ENCODE measurements at regions not wholly inside any gene's neighbourhood (a gene's known extent, or its start where the extent isn't known, plus 50 kb on each side); places are given as distances from the start of the nearest gene placed in this dataset.

- CTCF ChIA-PET: no interaction called here
- TF ChIP-seq CTBP1 (IDR thresholded peaks at IDR 0.05; ENCODE audit: borderline replicate concordance) (no peak), LEF1 (IDR thresholded peaks at IDR 0.05; ENCODE audit: borderline replicate concordance) (no peak), NFRKB (IDR thresholded peaks at IDR 0.05) (no peak), HDGF (IDR thresholded peaks at IDR 0.05; ENCODE audit: borderline replicate concordance) (no peak), SP1 (IDR thresholded peaks at IDR 0.05) (no peak), FOXM1 (IDR thresholded peaks at IDR 0.05; ENCODE audit: borderline replicate concordance) (no peak), TARDBP (IDR thresholded peaks at IDR 0.05) (no peak), BHLHE40 (IDR thresholded peaks at IDR 0.05; ENCODE audit: borderline replicate concordance) (no peak), L3MBTL2 (conservative IDR thresholded peaks at IDR 0.05) (no peak), ELF4 (IDR thresholded peaks at IDR 0.05) (no peak), ZNF384 (IDR thresholded peaks at IDR 0.05) (no peak), FOXA1 (IDR thresholded peaks at IDR 0.05) (no peak), FOXK2 (IDR thresholded peaks at IDR 0.05) (no peak), PKNOX1 (IDR thresholded peaks at IDR 0.05) (no peak), SUZ12 (IDR thresholded peaks at IDR 0.05) (no peak), ARNT (IDR thresholded peaks at IDR 0.05) (no peak)
- no peak for DNase-seq (ENCODE audit: extremely low spot score)
- POLR2A ChIA-PET: no interaction called here
Observed at GRCh38 chr14:53452005-53452673, 299.0 kb upstream of the DDHD1 start.

- TF ChIP-seq CTBP1 (IDR thresholded peaks at IDR 0.05; ENCODE audit: borderline replicate concordance) (no peak), ARNT (IDR thresholded peaks at IDR 0.05) (no peak), LEF1 (IDR thresholded peaks at IDR 0.05; ENCODE audit: borderline replicate concordance) (no peak), FOXM1 (IDR thresholded peaks at IDR 0.05; ENCODE audit: borderline replicate concordance) (no peak), SP1 (IDR thresholded peaks at IDR 0.05) (no peak), L3MBTL2 (conservative IDR thresholded peaks at IDR 0.05) (no peak), ZNF384 (IDR thresholded peaks at IDR 0.05) (no peak), FOXA1 (IDR thresholded peaks at IDR 0.05) (no peak), PKNOX1 (IDR thresholded peaks at IDR 0.05) (no peak)
- ChIA-PET CTCF (interaction anchor here (2.7 kb wide), 1 partner anchor 18 kb away, joined by 6 read pairs; no protein-coding TSS in a partner anchor), POLR2A (no interaction called here)
- DNase-seq (ENCODE audit: extremely low spot score): no peak
Observed at GRCh38 chr14:53450871-53451270, 297.7 kb upstream of the DDHD1 start.

DNA sequence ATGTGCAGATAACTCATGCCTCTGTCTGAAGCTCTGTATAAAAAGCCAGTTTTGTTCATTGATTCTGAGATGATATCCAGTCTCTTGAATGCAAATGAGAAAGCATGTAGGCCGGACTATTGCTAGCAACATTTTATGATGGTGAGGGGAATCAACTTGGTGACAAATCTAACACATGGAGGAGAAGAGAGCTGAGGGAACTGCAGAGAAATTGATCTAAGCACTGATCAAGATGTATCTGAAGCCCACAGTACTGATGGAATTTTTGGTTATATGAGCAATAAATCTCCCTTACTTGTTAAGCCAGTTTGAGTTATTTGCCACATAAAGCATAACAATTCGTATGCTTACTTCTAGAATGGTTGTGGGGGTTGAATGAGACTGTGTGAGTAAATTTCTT is 295.6 kb upstream of the DDHD1 start:
- DNase-seq (ENCODE audit: extremely low spot score): no peak
- ChIA-PET CTCF (interaction anchor here (2.7 kb wide), 1 partner anchor 16 kb away, joined by 6 read pairs; no protein-coding TSS in a partner anchor), POLR2A (no interaction called here)
- TF ChIP-seq NFRKB (IDR thresholded peaks at IDR 0.05): no peak
- no peak for TF ChIP-seq HDGF (IDR thresholded peaks at IDR 0.05; ENCODE audit: borderline replicate concordance)
- TF ChIP-seq ARNT (IDR thresholded peaks at IDR 0.05): no peak
- no peak for TF ChIP-seq ZNF384 (IDR thresholded peaks at IDR 0.05)
- TF ChIP-seq SUZ12 (IDR thresholded peaks at IDR 0.05): no peak
- no peak for TF ChIP-seq FOXK2 (IDR thresholded peaks at IDR 0.05)
- TF ChIP-seq FOXA1 (IDR thresholded peaks at IDR 0.05): no peak
- TF ChIP-seq TARDBP (IDR thresholded peaks at IDR 0.05): no peak
- TF ChIP-seq LEF1 (IDR thresholded peaks at IDR 0.05; ENCODE audit: borderline replicate concordance): no peak
- TF ChIP-seq L3MBTL2 (conservative IDR thresholded peaks at IDR 0.05): no peak
- no peak for TF ChIP-seq FOXM1 (IDR thresholded peaks at IDR 0.05; ENCODE audit: borderline replicate concordance)
- TF ChIP-seq CTBP1 (IDR thresholded peaks at IDR 0.05; ENCODE audit: borderline replicate concordance): no peak
- no peak for TF ChIP-seq SP1 (IDR thresholded peaks at IDR 0.05)

DNA sequence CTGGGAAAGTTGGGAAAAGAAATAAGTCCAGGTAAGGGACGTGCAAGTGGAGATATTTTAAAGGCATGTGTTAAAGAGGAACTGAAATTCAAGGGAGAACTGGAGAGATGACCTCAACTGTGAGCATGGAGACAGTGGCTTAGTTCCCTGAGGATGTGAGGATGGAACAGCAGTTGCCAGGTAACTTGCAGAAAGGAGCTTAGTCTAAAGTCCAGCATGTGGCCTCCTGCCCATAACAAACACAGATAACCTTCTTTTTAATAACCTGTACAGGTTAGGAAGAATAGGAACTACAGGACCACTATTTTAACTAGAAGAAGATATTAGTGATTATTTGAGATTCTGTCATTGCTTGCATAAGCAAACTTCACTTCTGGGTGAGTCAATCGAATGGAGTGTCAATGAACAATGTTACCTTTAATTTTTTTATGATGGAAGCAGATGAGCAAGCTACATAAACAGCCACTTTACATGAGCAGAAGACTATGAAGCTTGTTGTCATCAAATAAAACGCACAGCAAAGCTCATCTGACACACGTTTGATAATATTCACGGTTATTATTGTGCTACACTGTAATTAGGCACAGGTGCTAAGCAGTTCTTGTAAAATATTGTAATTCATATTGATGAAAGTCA is 291.7 kb upstream of the DDHD1 start:
- CTCF ChIA-PET: no interaction called here
- POLR2A ChIA-PET: no interaction called here
- TF ChIP-seq FOXK2 (IDR thresholded peaks at IDR 0.05): no peak
- TF ChIP-seq NFRKB (IDR thresholded peaks at IDR 0.05): no peak
- no peak for TF ChIP-seq BHLHE40 (IDR thresholded peaks at IDR 0.05; ENCODE audit: borderline replicate concordance)
- no peak for TF ChIP-seq PKNOX1 (IDR thresholded peaks at IDR 0.05)
- TF ChIP-seq HDGF (IDR thresholded peaks at IDR 0.05; ENCODE audit: borderline replicate concordance): no peak
- TF ChIP-seq L3MBTL2 (conservative IDR thresholded peaks at IDR 0.05): no peak
- no peak for TF ChIP-seq SP1 (IDR thresholded peaks at IDR 0.05)
- no peak for TF ChIP-seq SUZ12 (IDR thresholded peaks at IDR 0.05)
- DNase-seq (ENCODE audit: extremely low spot score): no peak

- TF ChIP-seq SP1 (IDR thresholded peaks at IDR 0.05) (no peak), LEF1 (IDR thresholded peaks at IDR 0.05; ENCODE audit: borderline replicate concordance) (no peak), FOXM1 (IDR thresholded peaks at IDR 0.05; ENCODE audit: borderline replicate concordance) (no peak), FOXA1 (IDR thresholded peaks at IDR 0.05) (no peak), CTBP1 (IDR thresholded peaks at IDR 0.05; ENCODE audit: borderline replicate concordance) (no peak), L3MBTL2 (conservative IDR thresholded peaks at IDR 0.05) (no peak), BHLHE40 (IDR thresholded peaks at IDR 0.05; ENCODE audit: borderline replicate concordance) (no peak), NFRKB (IDR thresholded peaks at IDR 0.05) (no peak), ELF4 (IDR thresholded peaks at IDR 0.05) (no peak), SUZ12 (IDR thresholded peaks at IDR 0.05) (no peak), FOXK2 (IDR thresholded peaks at IDR 0.05) (no peak), ARNT (IDR thresholded peaks at IDR 0.05) (no peak), TARDBP (IDR thresholded peaks at IDR 0.05) (no peak), ZNF384 (IDR thresholded peaks at IDR 0.05) (no peak), PKNOX1 (IDR thresholded peaks at IDR 0.05) (no peak)
- POLR2A ChIA-PET: no interaction called here
- DNase-seq (ENCODE audit: extremely low spot score): no peak
- CTCF ChIA-PET: no interaction called here
Observed at GRCh38 chr14:53441789-53442188, 288.7 kb upstream of the DDHD1 start.

All from HEK293T (cell line).